Endothelial cell of umbilical vein (primary cell): ENCODE measurements at regions not wholly inside any gene's neighbourhood (a gene's known extent, or its start where the extent isn't known, plus 50 kb on each side); places are given as distances from the start of the nearest gene placed in this dataset.
"Not testable (repeated sequence)": the region's sequence is repeated elsewhere in the genome, so short reads cannot be mapped to it uniquely, and the experiment has no call there.

Experiments
- BruUV-seq: library from RNA; stranded (reverse); fragments of 400-500 nt; replicated peaks from 2 replicates; lab custom pipeline; 2021; lab: Mats Ljungman, UMichigan
- CTCF ChIA-PET: fragments of 300-600, 350-600 bp; sonication (Branson Sonifier 250); formaldehyde crosslinking; loops from one replicate; lab custom pipeline; 2021; ENCODE audit warnings: antibody characterized with exemption, inconsistent platforms; lab: Charles Lee
- POLR2A ChIA-PET: fragments of 300-600, 350-600 bp; sonication (Branson Sonifier 250); formaldehyde crosslinking; loops from one replicate; lab custom pipeline; 2021; ENCODE audit warnings: antibody characterized with exemption, inconsistent platforms; lab: Charles Lee
- DNase-seq: peaks from one replicate; pipeline ENCODE4 v3.0.0-alpha.2; 2011; ENCODE audit warnings: low read depth, low spot score
- FAIRE-seq: peaks from 2 replicates; lab custom pipeline; 2011; peaks lifted over from hg19 to GRCh38; lab: Jason Lieb, UNC
- H2AFZ ChIP-seq: 2 replicates; pipeline ENCODE4 v1.6.0; 2012; ENCODE audit warnings: low read depth, low read length, control low read depth, inconsistent platforms
- H3K27ac ChIP-seq: 2 replicates; pipeline ENCODE4 v1.5.1; 2011; ENCODE audit warnings: low read depth, mild to moderate bottlenecking, control low read depth, low read length, moderate library complexity; ENCODE audit not compliant: insufficient read depth
- H3K27me3 ChIP-seq, 2 experiments: 2 replicates each; pipeline versions ENCODE4 v1.6.0 to v1.6.1; 2011; ENCODE audit warnings: low read length in 2 of 2, mixed read lengths in 1 of 2; ENCODE audit not compliant: control insufficient read depth in 2 of 2, insufficient read depth in 2 of 2
- H3K36me3 ChIP-seq, 2 experiments: 2 replicates in 1 of 2; 3 replicates in 1 of 2; pipeline ENCODE4 v1.5.1; 2011; ENCODE audit warnings: low read length in 2 of 2, mild to moderate bottlenecking in 1 of 2, moderate library complexity in 1 of 2; ENCODE audit not compliant: control insufficient read depth in 2 of 2, insufficient read depth in 2 of 2; ENCODE audit errors: extremely low read depth in 1 of 2
- H3K4me1 ChIP-seq: 3 replicates; pipeline ENCODE4 v1.5.1; 2011; ENCODE audit warnings: mild to moderate bottlenecking, low read length; ENCODE audit not compliant: control insufficient read depth, insufficient read depth; ENCODE audit errors: extremely low read depth
- H3K4me2 ChIP-seq: 2 replicates; pipeline ENCODE4 v1.6.1; 2011; ENCODE audit warnings: low read length, control low read depth, mixed read lengths; ENCODE audit not compliant: insufficient read depth
- H3K4me3 ChIP-seq, 3 experiments: fragments of 200-600 bp in 1 of 3; sonication (generic), shearing (Covaris generic) in 1 of 3; replicated peaks in 1 of 3; 2 replicates each; pipeline ENCODE4 v1.5.1; 2011 to 2016; ENCODE audit warnings: control low read depth in 3 of 3, low read length in 3 of 3, mild to moderate bottlenecking in 2 of 3, inconsistent platforms in 1 of 3, low read depth in 1 of 3, moderate library complexity in 1 of 3; ENCODE audit not compliant: insufficient read depth in 1 of 3
- H3K79me2 ChIP-seq: 2 replicates; pipeline ENCODE4 v1.6.0; 2012; ENCODE audit warnings: low read length, inconsistent platforms; ENCODE audit not compliant: control insufficient read depth, insufficient read depth
- H3K9ac ChIP-seq: replicated peaks from 2 replicates; pipeline ENCODE3; 2011; ENCODE audit warnings: low read length, control low read depth; ENCODE audit not compliant: insufficient read depth; ENCODE audit errors: extremely low read depth
- H3K9me1 ChIP-seq: replicated peaks from 3 replicates; pipeline ENCODE4 v1.6.0; 2011; ENCODE audit warnings: mild to moderate bottlenecking, low read length; ENCODE audit not compliant: control insufficient read depth, insufficient read depth; ENCODE audit errors: extremely low read depth
- H3K9me3 ChIP-seq: replicated peaks from 2 replicates; pipeline ENCODE4 v1.5.1; 2012; ENCODE audit warnings: low read length, inconsistent platforms; ENCODE audit not compliant: control insufficient read depth, insufficient read depth
- H4K20me1 ChIP-seq: replicated peaks from 2 replicates; pipeline ENCODE3; 2011; ENCODE audit warnings: mild to moderate bottlenecking, low read length; ENCODE audit not compliant: control insufficient read depth, insufficient read depth; ENCODE audit errors: extremely low read depth
- EZH2 ChIP-seq: IDR thresholded peaks from 2 replicates; pipeline ENCODE4 v1.6.1; 2012; ENCODE audit warnings: borderline replicate concordance, low read depth, mild to moderate bottlenecking, moderate library complexity, low read length, inconsistent platforms; ENCODE audit not compliant: severe bottlenecking
- dilution Hi-C: fragments of 300-500 bp; cut with MboI; formaldehyde crosslinking; loops from one replicate; pipeline ENCODE4 v1.15.0; 2019; ENCODE audit warnings: low sequenced_read_pairs; ENCODE audit not compliant: extremely low pct_ligation_motif_present
- intact Hi-C: fragments of 100-400 bp; cut with micrococcal nuclease; formaldehyde crosslinking; loops from one replicate; pipeline ENCODE4 v1.10.0; 2022

GRCh38 chr17:61539728-61540127 is 51.3 kb downstream of the NACA2 start:
- H3K27me3 ChIP-seq, H3K4me1 ChIP-seq, CTCF ChIA-PET, DNase-seq, H2AFZ ChIP-seq, H3K79me2 ChIP-seq, H4K20me1 ChIP-seq, H3K4me3 ChIP-seq, H3K4me2 ChIP-seq, H3K27ac ChIP-seq, H3K9me3 ChIP-seq, dilution Hi-C loops, POLR2A ChIA-PET, FAIRE-seq, H3K36me3 ChIP-seq, BruUV-seq, H3K9ac ChIP-seq, intact Hi-C loops, H3K9me1 ChIP-seq: not testable (repeated sequence)

DNA sequence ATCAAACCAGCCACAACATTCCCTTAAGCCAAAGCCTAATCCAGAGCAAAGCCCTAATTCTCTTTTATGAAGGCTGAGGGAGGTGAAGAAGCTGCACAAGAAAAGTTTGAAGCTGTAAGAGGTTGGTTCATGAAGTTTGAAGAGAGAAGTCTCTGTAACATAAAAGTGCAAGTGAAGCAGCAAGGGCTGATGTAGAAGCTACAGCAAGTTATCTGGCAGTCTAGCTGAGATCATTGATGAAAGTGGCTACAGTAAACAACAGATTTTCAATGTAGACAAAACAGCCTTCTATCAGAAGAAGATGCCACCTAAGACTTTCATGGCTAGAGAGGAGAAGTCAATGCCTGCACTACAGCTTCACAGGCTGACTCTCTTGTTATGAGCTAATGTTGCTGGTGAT is 52.5 kb downstream of the NACA2 start:
- FAIRE-seq: no peak
- ChIA-PET CTCF (interaction anchor here (1.3 kb wide), 1 partner anchor 126 kb away, joined by 4 read pairs; no protein-coding TSS in a partner anchor), POLR2A (no interaction called here)
- Histone ChIP-seq H3K4me2 (no peak overlapping the region), H3K36me3 (no peaks in the 10 kb centered on the region), H3K79me2 (no peaks in the 10 kb centered on the region), H4K20me1 (no peaks in the 10 kb centered on the region), H3K9me1 (no peaks in the 10 kb centered on the region), H3K27me3 (peaks cover 0 to 1% of the 10 kb centered on the region in 2 experiments), H3K4me3 (no peak overlapping the region), H2AFZ (no peak overlapping the region), H3K9me3 (no peaks in the 10 kb centered on the region), H3K4me1 (no peaks in the 10 kb centered on the region), H3K9ac (no peak overlapping the region), H3K27ac (no peak overlapping the region)
- intact Hi-C loops: no loop called here
- no peak for TF ChIP-seq EZH2
- BruUV-seq: no TSS peak
- dilution Hi-C loops: no loop called here
- no peak for DNase-seq
